Left lung (tissue), 4 donors: ENCODE measurements at regions not wholly inside any gene's neighbourhood (a gene's known extent, or its start where the extent isn't known, plus 50 kb on each side); places are given as distances from the start of the nearest gene placed in this dataset.
"Not testable (repeated sequence)": the region's sequence is repeated elsewhere in the genome, so short reads cannot be mapped to it uniquely, and the experiment has no call there.

ENCODE experiments used
- ATAC-seq: fragments of 200-7000 bp; cut with Tn5 transposase; one replicate; pipeline ENCODE4 v1.9.1; 2020; ENCODE audit warnings: moderate library complexity
- DNase-seq, 4 donors: peaks; one replicate each; pipeline ENCODE4 v3.0.0-alpha.2; 2013 to 2020
- H3K27ac ChIP-seq, 2 donors: fragments of 200-600 bp; sonication (generic) in 1 of 2; one replicate each; pipeline versions ENCODE4 v1.5.0 to v1.8.0; 2020 to 2021
- H3K27me3 ChIP-seq, 2 donors: fragments of 200-600 bp; sonication (generic) in 1 of 2; one replicate each; pipeline versions ENCODE4 v1.5.0 to v1.8.0; 2020 to 2021
- H3K36me3 ChIP-seq, 2 donors: fragments of 200-600 bp; sonication (generic) in 1 of 2; one replicate each; pipeline versions ENCODE4 v1.5.0 to v1.8.0; 2020 to 2021
- H3K4me1 ChIP-seq, 2 donors: fragments of 200-600 bp; one replicate each; pipeline ENCODE4 v1.8.0; 2021
- H3K4me3 ChIP-seq, 2 donors: fragments of 200-600 bp; sonication (generic) in 1 of 2; one replicate each; pipeline versions ENCODE4 v1.5.0 to v1.8.0; 2020 to 2021; ENCODE audit warnings: mild to moderate bottlenecking in 1 of 2
- H3K9me3 ChIP-seq, 2 donors: fragments of 200-600 bp; sonication (generic) in 1 of 2; one replicate each; pipeline versions ENCODE4 v1.5.0 to v1.8.0; 2020 to 2021
- intact Hi-C, 2 donors: fragments of 100-400 bp; cut with DNase I; formaldehyde crosslinking; loops; one replicate each; pipeline versions ENCODE4 v1.11.2 to v1.14.2; 2022
- TF ChIP-seq, protein P1 (sequence below), 2 donors: fragments of 200-600 bp; sonication (generic) in 1 of 2; IDR thresholded peaks; one replicate each; pipeline versions ENCODE4 v1.5.0 to v1.8.0; 2021; ENCODE audit warnings: antibody characterized with exemption in 2 of 2
- donor health status: DM: no; HTN: yes; CAD: no.
- donor health status: DM: no; HTN: no; CAD: no.

DNA sequence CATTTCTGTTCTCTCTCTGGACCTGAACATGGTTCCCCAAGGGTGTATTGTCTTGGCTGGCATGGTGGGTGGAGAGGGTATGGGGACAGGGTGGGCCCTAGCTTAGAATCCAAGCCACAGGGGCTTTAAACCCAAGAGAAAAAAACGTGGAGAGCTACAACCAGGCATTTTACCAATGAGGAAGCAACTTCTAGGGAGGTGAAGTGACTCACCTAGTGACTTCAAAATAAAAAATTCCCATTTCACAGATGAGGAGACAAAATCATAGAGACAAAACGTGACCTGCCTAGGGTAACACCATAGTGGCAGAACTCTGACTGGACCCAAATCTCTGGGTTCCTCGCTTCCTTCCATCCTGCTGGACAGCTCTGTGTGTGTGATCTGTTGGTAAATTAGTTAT lies 216.8 kb downstream of the RPLP1 start:
- Histone ChIP-seq H3K9me3 (no peaks in the 10 kb centered on the region), H3K27ac (no peak overlapping the region), H3K36me3 (no peaks in the 10 kb centered on the region), H3K4me3 (no peak overlapping the region), H3K4me1 (peaks cover 0 to 43% of the 10 kb centered on the region in 2 donors), H3K27me3 (peaks cover 0 to 10% of the 10 kb centered on the region in 2 donors)
- ATAC-seq (no peak), DNase-seq (no peak)
- intact Hi-C loops: no loop called here
- TF ChIP-seq, protein P1, sequence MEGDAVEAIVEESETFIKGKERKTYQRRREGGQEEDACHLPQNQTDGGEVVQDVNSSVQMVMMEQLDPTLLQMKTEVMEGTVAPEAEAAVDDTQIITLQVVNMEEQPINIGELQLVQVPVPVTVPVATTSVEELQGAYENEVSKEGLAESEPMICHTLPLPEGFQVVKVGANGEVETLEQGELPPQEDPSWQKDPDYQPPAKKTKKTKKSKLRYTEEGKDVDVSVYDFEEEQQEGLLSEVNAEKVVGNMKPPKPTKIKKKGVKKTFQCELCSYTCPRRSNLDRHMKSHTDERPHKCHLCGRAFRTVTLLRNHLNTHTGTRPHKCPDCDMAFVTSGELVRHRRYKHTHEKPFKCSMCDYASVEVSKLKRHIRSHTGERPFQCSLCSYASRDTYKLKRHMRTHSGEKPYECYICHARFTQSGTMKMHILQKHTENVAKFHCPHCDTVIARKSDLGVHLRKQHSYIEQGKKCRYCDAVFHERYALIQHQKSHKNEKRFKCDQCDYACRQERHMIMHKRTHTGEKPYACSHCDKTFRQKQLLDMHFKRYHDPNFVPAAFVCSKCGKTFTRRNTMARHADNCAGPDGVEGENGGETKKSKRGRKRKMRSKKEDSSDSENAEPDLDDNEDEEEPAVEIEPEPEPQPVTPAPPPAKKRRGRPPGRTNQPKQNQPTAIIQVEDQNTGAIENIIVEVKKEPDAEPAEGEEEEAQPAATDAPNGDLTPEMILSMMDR (IDR thresholded peaks at IDR 0.05): no peak

DNA sequence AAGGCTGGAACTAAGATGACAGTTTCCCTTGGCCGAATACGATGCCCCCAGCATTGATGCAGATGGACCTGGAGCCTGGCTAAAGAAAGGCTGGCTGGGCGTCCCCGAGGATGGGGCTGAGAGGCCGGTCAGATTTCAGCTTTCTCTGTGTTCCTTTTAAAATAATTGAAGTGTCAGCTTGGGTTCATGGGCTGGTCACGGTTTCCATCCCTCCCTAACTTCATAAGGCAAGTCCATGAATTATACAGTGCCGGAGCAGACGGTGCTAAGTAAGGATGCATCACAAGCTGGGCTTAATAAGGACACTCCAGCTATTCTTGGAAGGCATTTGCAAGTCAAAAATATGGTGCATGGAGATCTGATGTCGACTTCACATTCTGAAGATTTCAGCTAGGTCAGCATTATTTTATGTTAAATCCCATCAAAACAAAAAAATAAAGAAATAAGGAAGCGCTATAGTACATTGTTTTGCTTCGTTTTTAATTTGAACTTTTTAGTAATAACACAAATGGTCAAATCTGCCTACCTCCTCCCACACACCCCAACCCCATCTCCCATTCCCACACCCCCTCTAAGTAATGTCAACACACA lies 220.8 kb downstream of the RPLP1 start:
- H3K27ac ChIP-seq: no peak overlapping the region
- intact Hi-C loops: no loop called here
- no peaks in the 10 kb centered on the region for H3K9me3 ChIP-seq
- ATAC-seq (no peak), DNase-seq (no peak)
- H3K4me1 ChIP-seq: peaks cover 0 to 15% of the 10 kb centered on the region in 2 donors
- TF ChIP-seq, protein P1 (IDR thresholded peaks at IDR 0.05): no peak
- no peaks in the 10 kb centered on the region for H3K36me3 ChIP-seq
- no peak overlapping the region for H3K4me3 ChIP-seq
- peaks cover 0 to 7% of the 10 kb centered on the region in 2 donors for H3K27me3 ChIP-seq

- Histone ChIP-seq H3K36me3 (no peaks in the 10 kb centered on the region), H3K27ac (no peak overlapping the region), H3K4me3 (no peak overlapping the region), H3K27me3 (peaks cover 0 to 13% of the 10 kb centered on the region in 2 donors), H3K9me3 (no peaks in the 10 kb centered on the region), H3K4me1 (no peaks in the 10 kb centered on the region)
- intact Hi-C loops: no loop called here
- ATAC-seq (no peak), DNase-seq (no peak)
- TF ChIP-seq, protein P1 (IDR thresholded peaks at IDR 0.05): no peak
These were observed 223.1 kb downstream of the RPLP1 start for GRCh38 chr15:69675731-69676130.

- H3K4me1 ChIP-seq: no peaks in the 10 kb centered on the region
- intact Hi-C loops: no loop called here
- ATAC-seq (no peak), DNase-seq (no peak)
- no peaks in the 10 kb centered on the region for H3K36me3 ChIP-seq
- H3K27me3 ChIP-seq: peaks cover 0 to 13% of the 10 kb centered on the region in 2 donors
- TF ChIP-seq, protein P1 (IDR thresholded peaks at IDR 0.05): no peak
- no peak overlapping the region for H3K27ac ChIP-seq
- no peaks in the 10 kb centered on the region for H3K9me3 ChIP-seq
- no peak overlapping the region for H3K4me3 ChIP-seq
These were observed 224.8 kb downstream of the RPLP1 start for GRCh38 chr15:69677403-69677802.

DNA sequence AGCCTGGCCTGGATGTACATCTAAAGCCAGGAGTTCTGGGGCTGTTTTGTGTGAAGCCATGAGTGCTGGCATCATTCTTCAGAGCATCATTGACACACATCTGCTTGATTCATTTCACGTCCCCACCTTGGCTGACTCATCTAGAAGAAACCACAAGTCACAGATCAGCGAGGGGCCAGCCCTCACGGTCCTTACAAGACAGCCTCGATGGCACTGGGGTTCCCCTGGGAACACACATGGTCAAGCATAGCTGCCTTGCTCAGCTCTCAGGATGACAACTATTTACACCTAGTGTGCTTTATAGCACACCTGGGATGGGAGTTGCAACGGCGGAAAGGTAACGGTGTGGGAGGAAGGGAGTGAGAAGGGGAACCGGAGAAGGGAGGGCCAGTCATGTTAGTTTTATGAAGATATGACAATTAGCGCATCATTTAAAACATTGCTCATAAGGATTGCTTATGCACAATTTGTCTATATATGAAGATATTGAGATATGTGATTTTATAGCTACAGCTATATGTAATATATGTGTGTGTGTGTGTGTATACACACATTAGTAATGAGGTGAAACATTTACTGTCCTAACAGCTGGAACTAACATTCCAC lies 227.1 kb downstream of the RPLP1 start:
- Histone ChIP-seq H3K27ac (no peak overlapping the region), H3K36me3 (no peaks in the 10 kb centered on the region), H3K4me3 (no peak overlapping the region), H3K27me3 (peaks cover 0 to 13% of the 10 kb centered on the region in 2 donors), H3K9me3 (peaks cover 0 to 6% of the 10 kb centered on the region in 2 donors), H3K4me1 (no peaks in the 10 kb centered on the region)
- TF ChIP-seq, protein P1 (IDR thresholded peaks at IDR 0.05): no peak
- DNase-seq (no peak), ATAC-seq (no peak)
- intact Hi-C loops: no loop called here

- H3K9me3 ChIP-seq: peaks cover 0 to 20% of the 10 kb centered on the region in 2 donors
- ATAC-seq, H3K4me3 ChIP-seq, H3K27ac ChIP-seq, H3K4me1 ChIP-seq, H3K27me3 ChIP-seq, DNase-seq, intact Hi-C loops, H3K36me3 ChIP-seq: not testable (repeated sequence)
These were observed 232.2 kb downstream of the RPLP1 start for GRCh38 chr15:69684823-69685222.
